ENCODE measurements at regions not wholly inside any gene's neighbourhood (a gene's known extent, or its start where the extent isn't known, plus 50 kb on each side); places are given as distances from the start of the nearest gene placed in this dataset.

- TF ChIP-seq CTCF (IDR thresholded peaks at IDR 0.05; ENCODE audit: insufficient read depth, low read length, poor library complexity, severe bottlenecking), result no peak
- TF ChIP-seq EZH2phosphoT487 (conservative IDR thresholded peaks at IDR 0.05; ENCODE audit: low read length), result no peak
Observed at GRCh38 chr12:59938190-59938962, 342.5 kb downstream of the SLC16A7 start.
